ENCODE measurements at regions not wholly inside any gene's neighbourhood (a gene's known extent, or its start where the extent isn't known, plus 50 kb on each side); places are given as distances from the start of the nearest gene placed in this dataset.

GRCh38 chr4:41435510-41435909 is 102.4 kb upstream of the LIMCH1 start:
- TF ChIP-seq CTCF (conservative IDR thresholded peaks at IDR 0.05; ENCODE audit: low read depth, low read length), result no peak
- no peak for DNase-seq (ENCODE audit: low read depth)
- no peak overlapping the region for H3K4me3 ChIP-seq (ENCODE audit: low read depth, low read length)

GRCh38 chr4:41436419-41436818 is 101.5 kb upstream of the LIMCH1 start:
- no peak overlapping the region for H3K4me3 ChIP-seq (ENCODE audit: low read depth, low read length)
- no peak for DNase-seq (ENCODE audit: low read depth)
- no peak for TF ChIP-seq CTCF (conservative IDR thresholded peaks at IDR 0.05; ENCODE audit: low read depth, low read length)

- no peak for TF ChIP-seq CTCF (conservative IDR thresholded peaks at IDR 0.05; ENCODE audit: low read depth, low read length)
- no peak overlapping the region for H3K4me3 ChIP-seq (ENCODE audit: low read depth, low read length)
- DNase-seq (ENCODE audit: low read depth), result no peak
Measured at GRCh38 chr4:41437111-41437536, 100.8 kb upstream of the LIMCH1 start.

- H3K4me3 ChIP-seq (ENCODE audit: low read depth, low read length), result no peak overlapping the region
- DNase-seq (ENCODE audit: low read depth), result no peak
- no peak for TF ChIP-seq CTCF (conservative IDR thresholded peaks at IDR 0.05; ENCODE audit: low read depth, low read length)
Measured at GRCh38 chr4:41438931-41439297, 99.0 kb upstream of the LIMCH1 start.

GRCh38 chr4:41442810-41443209 is 95.1 kb upstream of the LIMCH1 start:
- H3K4me3 ChIP-seq (ENCODE audit: low read depth, low read length), result no peak overlapping the region
- no peak for DNase-seq (ENCODE audit: low read depth)
- no peak for TF ChIP-seq CTCF (conservative IDR thresholded peaks at IDR 0.05; ENCODE audit: low read depth, low read length)

GRCh38 chr4:41443340-41444079 is 94.4 kb upstream of the LIMCH1 start:
- no peak for DNase-seq (ENCODE audit: low read depth)
- no peak for TF ChIP-seq CTCF (conservative IDR thresholded peaks at IDR 0.05; ENCODE audit: low read depth, low read length)
- no peak overlapping the region for H3K4me3 ChIP-seq (ENCODE audit: low read depth, low read length)

GRCh38 chr4:41446391-41446790 is 91.6 kb upstream of the LIMCH1 start:
- DNase-seq (ENCODE audit: low read depth), result no peak
- no peak for TF ChIP-seq CTCF (conservative IDR thresholded peaks at IDR 0.05; ENCODE audit: low read depth, low read length)
- no peak overlapping the region for H3K4me3 ChIP-seq (ENCODE audit: low read depth, low read length)
